MM.1S (cell line): ENCODE measurements at regions not wholly inside any gene's neighbourhood (a gene's known extent, or its start where the extent isn't known, plus 50 kb on each side); places are given as distances from the start of the nearest gene placed in this dataset.

Experiments
- DNase-seq: peaks from one replicate; pipeline ENCODE4 v3.0.0-alpha.2; 2015
- H2AFZ ChIP-seq: fragments of 300-600 bp; sonication (generic); 2 replicates; pipeline ENCODE4 v1.6.0; 2016; ENCODE audit warnings: antibody characterized with exemption, low read length
- H3F3A ChIP-seq: fragments of 300-600 bp; sonication (generic); 2 replicates; pipeline ENCODE4 v1.6.1; 2016; ENCODE audit warnings: mild to moderate bottlenecking, antibody characterized with exemption, low read length, moderate library complexity, mixed read lengths; ENCODE audit not compliant: insufficient read depth
- H3K27ac ChIP-seq: fragments of 300-600 bp; sonication (generic); 2 replicates; pipeline ENCODE4 v1.5.1; 2016; ENCODE audit warnings: mild to moderate bottlenecking, low read length
- H3K27me3 ChIP-seq: fragments of 300-600 bp; sonication (generic); replicated peaks from 2 replicates; pipeline ENCODE4 v1.6.0; 2016; ENCODE audit warnings: low read length; ENCODE audit not compliant: insufficient read depth
- H3K36me3 ChIP-seq: fragments of 300-600 bp; sonication (generic); replicated peaks from 2 replicates; pipeline ENCODE4 v1.6.1; 2016; ENCODE audit warnings: mild to moderate bottlenecking, low read length, mixed read lengths; ENCODE audit not compliant: insufficient read depth
- H3K4me1 ChIP-seq: fragments of 300-600 bp; sonication (generic); 2 replicates; pipeline ENCODE4 v1.6.1; 2016; ENCODE audit warnings: low read length, mixed read lengths
- H3K4me2 ChIP-seq: fragments of 300-600 bp; sonication (generic); 2 replicates; pipeline ENCODE4 v1.6.0; 2016; ENCODE audit warnings: low read depth, low read length
- H3K4me3 ChIP-seq: fragments of 300-600 bp; sonication (generic); 2 replicates; pipeline ENCODE4 v1.5.1; 2016; ENCODE audit warnings: low read length, mixed read lengths
- H3K79me2 ChIP-seq: fragments of 300-600 bp; sonication (generic); 2 replicates; pipeline ENCODE4 v1.6.1; 2016; ENCODE audit warnings: mixed run types, low read length, mixed read lengths
- H3K9ac ChIP-seq: fragments of 300-600 bp; sonication (generic); 2 replicates; pipeline ENCODE4 v1.6.1; 2016; ENCODE audit warnings: low read length, mixed read lengths
- H3K9me2 ChIP-seq: fragments of 300-600 bp; sonication (generic); replicated peaks from 2 replicates; pipeline ENCODE4 v1.6.1; 2016; ENCODE audit warnings: mild to moderate bottlenecking, low read length, mixed read lengths; ENCODE audit not compliant: insufficient read depth
- H3K9me3 ChIP-seq: fragments of 300-600 bp; sonication (generic); replicated peaks from 2 replicates; pipeline ENCODE4 v1.6.1; 2016; ENCODE audit warnings: mild to moderate bottlenecking, low read length, mixed read lengths; ENCODE audit not compliant: insufficient read depth
- H4K20me1 ChIP-seq: fragments of 300-600 bp; sonication (generic); 2 replicates; pipeline ENCODE4 v1.6.1; 2016; ENCODE audit warnings: mild to moderate bottlenecking, low read length, moderate library complexity, mixed read lengths; ENCODE audit not compliant: insufficient read depth
- EZH2 ChIP-seq: fragments of 300-600 bp; sonication (generic); optimal IDR thresholded peaks from 2 replicates; pipeline ENCODE3; 2017; ENCODE audit warnings: low read depth, mild to moderate bottlenecking, antibody characterized with exemption, low read length, mixed read lengths
- EZH2phosphoT487 ChIP-seq: fragments of 300-600 bp; sonication (generic); IDR thresholded peaks from 2 replicates; pipeline ENCODE4 v1.6.1; 2018; ENCODE audit warnings: antibody characterized with exemption, low read length
- TF ChIP-seq, protein P1 (sequence below): fragments of 300-600 bp; sonication (generic); IDR thresholded peaks from 2 replicates; pipeline ENCODE4 v1.5.1; 2016; ENCODE audit warnings: antibody characterized with exemption, low read length, mixed read lengths

DNA sequence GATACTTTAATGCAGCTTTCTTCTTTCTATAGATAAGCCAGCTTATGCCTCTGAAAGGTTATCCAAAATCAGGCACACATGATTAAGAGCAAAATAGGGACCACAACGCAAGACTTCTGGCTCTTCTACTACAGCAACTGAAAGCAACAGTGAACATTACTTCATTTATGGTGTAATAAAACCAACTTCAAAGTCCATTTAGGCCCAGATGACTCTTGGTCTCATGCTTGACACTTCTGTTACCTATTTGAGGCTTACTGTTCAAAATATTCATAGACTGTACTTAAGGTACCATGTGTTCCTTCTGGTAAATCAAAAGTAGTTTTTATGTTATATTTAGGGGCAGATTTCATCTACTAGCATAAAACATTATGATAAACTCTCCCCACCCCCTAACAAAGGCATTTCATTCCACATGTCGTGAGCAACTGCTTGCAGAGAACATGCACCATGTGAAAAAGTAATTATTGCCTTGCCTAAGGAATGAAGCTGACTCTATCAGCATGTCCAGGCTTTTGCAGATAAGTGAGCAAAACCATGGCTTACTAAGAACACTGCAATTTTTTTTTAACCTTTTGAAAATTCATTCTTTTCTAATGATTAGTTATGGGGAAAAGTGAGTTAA lies 154.9 kb upstream of the ITGB1 start:
- H3K4me1 ChIP-seq = no peaks in the 10 kb centered on the region
- no peaks in the 10 kb centered on the region for H3F3A ChIP-seq
- no peaks in the 10 kb centered on the region for H3K27me3 ChIP-seq
- no peak overlapping the region for H3K4me2 ChIP-seq
- no peaks in the 10 kb centered on the region for H3K9me3 ChIP-seq
- no peak for DNase-seq
- H3K27ac ChIP-seq = no peak overlapping the region
- no peak overlapping the region for H3K4me3 ChIP-seq
- H4K20me1 ChIP-seq = no peaks in the 10 kb centered on the region
- H3K9ac ChIP-seq = no peak overlapping the region
- no peaks in the 10 kb centered on the region for H3K9me2 ChIP-seq
- H3K36me3 ChIP-seq = no peaks in the 10 kb centered on the region
- no peak overlapping the region for H2AFZ ChIP-seq
- TF ChIP-seq EZH2 (no peak), EZH2phosphoT487 (no peak)
- TF ChIP-seq, protein P1, sequence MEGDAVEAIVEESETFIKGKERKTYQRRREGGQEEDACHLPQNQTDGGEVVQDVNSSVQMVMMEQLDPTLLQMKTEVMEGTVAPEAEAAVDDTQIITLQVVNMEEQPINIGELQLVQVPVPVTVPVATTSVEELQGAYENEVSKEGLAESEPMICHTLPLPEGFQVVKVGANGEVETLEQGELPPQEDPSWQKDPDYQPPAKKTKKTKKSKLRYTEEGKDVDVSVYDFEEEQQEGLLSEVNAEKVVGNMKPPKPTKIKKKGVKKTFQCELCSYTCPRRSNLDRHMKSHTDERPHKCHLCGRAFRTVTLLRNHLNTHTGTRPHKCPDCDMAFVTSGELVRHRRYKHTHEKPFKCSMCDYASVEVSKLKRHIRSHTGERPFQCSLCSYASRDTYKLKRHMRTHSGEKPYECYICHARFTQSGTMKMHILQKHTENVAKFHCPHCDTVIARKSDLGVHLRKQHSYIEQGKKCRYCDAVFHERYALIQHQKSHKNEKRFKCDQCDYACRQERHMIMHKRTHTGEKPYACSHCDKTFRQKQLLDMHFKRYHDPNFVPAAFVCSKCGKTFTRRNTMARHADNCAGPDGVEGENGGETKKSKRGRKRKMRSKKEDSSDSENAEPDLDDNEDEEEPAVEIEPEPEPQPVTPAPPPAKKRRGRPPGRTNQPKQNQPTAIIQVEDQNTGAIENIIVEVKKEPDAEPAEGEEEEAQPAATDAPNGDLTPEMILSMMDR = no peak
- H3K79me2 ChIP-seq = no peaks in the 10 kb centered on the region

GRCh38 chr10:33111488-33112051 lies 153.5 kb upstream of the ITGB1 start:
- Histone ChIP-seq H3K4me1 (no peaks in the 10 kb centered on the region), H3K4me2 (no peak overlapping the region), H2AFZ (no peak overlapping the region), H3F3A (no peaks in the 10 kb centered on the region), H3K4me3 (no peak overlapping the region), H3K27ac (no peak overlapping the region), H3K79me2 (no peaks in the 10 kb centered on the region), H3K27me3 (no peaks in the 10 kb centered on the region), H4K20me1 (no peaks in the 10 kb centered on the region), H3K9ac (no peak overlapping the region), H3K9me2 (no peaks in the 10 kb centered on the region), H3K9me3 (no peaks in the 10 kb centered on the region), H3K36me3 (no peaks in the 10 kb centered on the region)
- TF ChIP-seq EZH2 (no peak), EZH2phosphoT487 (no peak)
- TF ChIP-seq, protein P1 = no peak
- no peak for DNase-seq

DNA sequence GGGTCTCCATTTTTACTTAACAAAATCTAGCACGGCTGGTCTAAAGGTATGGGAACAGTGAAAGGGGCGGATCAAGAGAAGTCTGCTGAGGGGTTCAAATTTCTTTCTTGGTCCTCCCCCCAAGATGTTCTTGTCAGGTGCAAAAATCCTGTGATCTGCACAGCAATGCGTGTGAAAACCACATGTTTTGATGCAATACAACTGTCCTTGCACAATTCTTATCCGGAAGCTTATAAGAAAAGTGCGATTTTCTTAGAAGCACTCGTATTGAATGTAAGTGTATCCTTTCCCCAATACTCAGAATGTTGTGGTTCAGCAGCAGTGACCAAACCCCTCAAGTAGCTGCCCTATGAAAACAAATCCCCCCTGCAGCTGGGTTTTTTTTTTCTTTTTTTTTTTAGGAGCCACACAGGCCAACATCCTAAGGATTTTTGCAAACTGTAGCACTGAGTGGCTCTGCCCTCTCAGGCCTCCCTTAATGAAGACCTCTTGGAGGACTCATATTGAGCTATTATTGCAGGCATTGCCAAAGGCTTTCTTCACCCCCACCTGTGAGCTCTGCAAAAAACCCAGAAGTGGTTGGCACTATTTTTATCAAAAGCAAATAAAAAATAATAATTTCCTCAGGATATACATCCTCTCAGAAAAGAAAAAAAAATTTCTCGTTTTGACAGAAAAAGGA lies 151.9 kb upstream of the ITGB1 start:
- TF ChIP-seq, protein P1 = no peak
- TF ChIP-seq EZH2 (no peak), EZH2phosphoT487 (no peak)
- Histone ChIP-seq H3K27me3 (no peaks in the 10 kb centered on the region), H3K9ac (no peak overlapping the region), H3K9me2 (no peaks in the 10 kb centered on the region), H3K4me3 (no peak overlapping the region), H3K4me1 (no peaks in the 10 kb centered on the region), H2AFZ (no peak overlapping the region), H3K9me3 (no peaks in the 10 kb centered on the region), H3K36me3 (no peaks in the 10 kb centered on the region), H3K4me2 (no peak overlapping the region), H4K20me1 (no peaks in the 10 kb centered on the region), H3K27ac (no peak overlapping the region), H3F3A (no peaks in the 10 kb centered on the region), H3K79me2 (no peaks in the 10 kb centered on the region)
- DNase-seq = no peak
